HepG2 (cell line): ENCODE measurements at regions not wholly inside any gene's neighbourhood (a gene's known extent, or its start where the extent isn't known, plus 50 kb on each side); places are given as distances from the start of the nearest gene placed in this dataset.

Experiments
- ATAC-seq: fragments of 200-7000 bp; cut with Tn5 transposase; 3 replicates; pipeline ENCODE4 v1.9.1; 2020; ENCODE audit warnings: mild to moderate bottlenecking, moderate library complexity
- BruUV-seq: library from RNA; stranded (reverse); fragments of 400-500 nt; replicated peaks from 2 replicates; lab custom pipeline; 2021; lab: Mats Ljungman, UMichigan
- CTCF ChIA-PET: fragments of 300-600 bp; formaldehyde crosslinking; extraction: SDS; loops from one replicate; lab custom pipeline; 2021; ENCODE audit warnings: low total read pairs, inconsistent platforms, low intra/inter-chr PET ratio; lab: Yijun Ruan, JAX
- POLR2A ChIA-PET: fragments of 350-600 bp; sonication (Branson Sonifier 250); formaldehyde crosslinking; loops from one replicate; lab custom pipeline; 2020; ENCODE audit warnings: antibody characterized with exemption, inconsistent platforms; lab: Yijun Ruan, JAX
- DNase-seq: peaks from one replicate; pipeline ENCODE4 v3.0.0-alpha.2; 2015; ENCODE audit warnings: low spot score
- FAIRE-seq: peaks from 3 replicates; lab custom pipeline; 2011; peaks lifted over from hg19 to GRCh38; lab: Jason Lieb, UNC
- H2AFZ ChIP-seq: one replicate; pipeline ENCODE4 v1.6.1; 2011; ENCODE audit warnings: low read length, inconsistent platforms
- H3K27ac ChIP-seq: fragments of 300-600 bp; 3 replicates; pipeline ENCODE4 v1.8.0; 2011; ENCODE audit warnings: mixed run types, mild to moderate bottlenecking, mixed read lengths, low read length, inconsistent platforms; ENCODE audit not compliant: insufficient read depth; ENCODE audit errors: extremely low read length
- H3K27me3 ChIP-seq, 2 experiments: fragments of 200-600 bp in 1 of 2; 2 replicates in 1 of 2; 3 replicates in 1 of 2; pipeline versions ENCODE4 v1.6.0 to v1.8.0; 2011; ENCODE audit warnings: low read length in 2 of 2, mild to moderate bottlenecking in 2 of 2, moderate library complexity in 2 of 2, inconsistent platforms in 1 of 2; ENCODE audit not compliant: insufficient read depth in 2 of 2, control insufficient read depth in 1 of 2
- H3K36me3 ChIP-seq, 2 experiments: fragments of 200-600 bp in 1 of 2; replicated peaks in 1 of 2; 2 replicates in 1 of 2; 3 replicates in 1 of 2; pipeline versions ENCODE4 v1.5.1 to v1.8.0; 2011; ENCODE audit warnings: low read length in 2 of 2, inconsistent platforms in 1 of 2; ENCODE audit not compliant: insufficient read depth in 2 of 2, control insufficient read depth in 1 of 2
- H3K4me1 ChIP-seq: 2 replicates; pipeline ENCODE4 v1.5.1; 2012; ENCODE audit warnings: low read length, inconsistent platforms; ENCODE audit not compliant: insufficient read depth
- H3K4me2 ChIP-seq: 2 replicates; pipeline ENCODE4 v1.6.0; 2011; ENCODE audit warnings: low read depth, low read length, inconsistent platforms
- H3K4me3 ChIP-seq, 3 experiments: fragments of 200-600 bp in 1 of 3; sonication (generic), shearing (Covaris generic) in 1 of 3; replicated peaks in 1 of 3; 2 replicates each; pipeline ENCODE4 v1.5.1; 2011 to 2016; ENCODE audit warnings: low read length in 3 of 3, inconsistent platforms in 2 of 3, low read depth in 2 of 3, mild to moderate bottlenecking in 2 of 3, control low read depth in 1 of 3, mixed read lengths in 1 of 3; ENCODE audit not compliant: insufficient read depth in 1 of 3
- H3K79me2 ChIP-seq: one replicate; pipeline ENCODE4 v1.6.1; 2011; ENCODE audit warnings: low read length, inconsistent platforms; ENCODE audit not compliant: insufficient read depth
- H3K9ac ChIP-seq: 2 replicates; pipeline ENCODE4 v1.6.0; 2011; ENCODE audit warnings: mild to moderate bottlenecking, low read depth, low read length, inconsistent platforms; ENCODE audit not compliant: insufficient read depth
- H3K9me3 ChIP-seq: 2 replicates; pipeline ENCODE4 v1.5.1; 2012; ENCODE audit warnings: mild to moderate bottlenecking, low read length
- H4K20me1 ChIP-seq: 2 replicates; pipeline ENCODE4 v1.6.0; 2011; ENCODE audit warnings: inconsistent platforms, mild to moderate bottlenecking, low read length, moderate library complexity; ENCODE audit not compliant: insufficient read depth
- ARNTL ChIP-seq: sonication (generic); formaldehyde crosslinking; IDR thresholded peaks from 2 replicates; pipeline ENCODE4 v1.4.0; 2020; ENCODE audit warnings: mild to moderate bottlenecking, missing genetic modification reagents
- EED ChIP-seq: sonication (generic); formaldehyde crosslinking; IDR thresholded peaks from 2 replicates; pipeline ENCODE4 v1.5.0; 2020; ENCODE audit warnings: mild to moderate bottlenecking, missing genetic modification reagents
- FOSL2 ChIP-seq: sonication (generic); formaldehyde crosslinking; IDR thresholded peaks from 2 replicates; pipeline ENCODE4 v1.4.0; 2020; ENCODE audit warnings: missing genetic modification reagents
- JARID2 ChIP-seq: sonication (generic); formaldehyde crosslinking; IDR thresholded peaks from 2 replicates; pipeline ENCODE4 v1.8.1; 2023; ENCODE audit warnings: missing genetic modification reagents, inconsistent platforms; ENCODE audit not compliant: insufficient replicate concordance
- SMAD9 ChIP-seq: sonication (generic); formaldehyde crosslinking; IDR thresholded peaks from 2 replicates; pipeline ENCODE4 v1.5.1; 2020; ENCODE audit warnings: mild to moderate bottlenecking, missing genetic modification reagents
- ZNF317 ChIP-seq: sonication (generic); formaldehyde crosslinking; IDR thresholded peaks from 2 replicates; pipeline ENCODE4 v1.5.0; 2020; ENCODE audit warnings: mild to moderate bottlenecking, missing genetic modification reagents
- ZNF557 ChIP-seq: sonication (generic); formaldehyde crosslinking; IDR thresholded peaks from 2 replicates; pipeline ENCODE4 v1.4.0; 2020; ENCODE audit warnings: missing genetic modification reagents
- WGBS: methylation state at CpG from one replicate; pipeline ENCODE4 v1.1.6; 2017; ENCODE audit warnings: low lambda C conversion rate; 5-methylcytosine and 5-hydroxymethylcytosine counted together
- in situ Hi-C: cut with HindIII; loops from 2 replicates; pipeline ENCODE4 v1.10.0; 2017; ENCODE audit warnings: low pct_unique_long_range_greater_than_20kb; ENCODE audit not compliant: extremely low pct_ligation_motif_present
- intact Hi-C: fragments of 100-400 bp; cut with micrococcal nuclease; formaldehyde crosslinking; loops from one replicate; pipeline ENCODE4 v1.10.0; 2022; ENCODE audit not compliant: unreplicated experiment
- TF ChIP-seq, protein P1 (sequence below): sonication (generic); formaldehyde crosslinking; IDR thresholded peaks from 2 replicates; pipeline ENCODE4 v1.4.0; 2020; ENCODE audit warnings: missing genetic modification reagents
- TF ChIP-seq, protein P2 (sequence below): IDR thresholded peaks from 2 replicates; pipeline ENCODE4 v1.6.1; 2016; ENCODE audit warnings: missing genetic modification reagents, missing compliant biosample characterization

DNA sequence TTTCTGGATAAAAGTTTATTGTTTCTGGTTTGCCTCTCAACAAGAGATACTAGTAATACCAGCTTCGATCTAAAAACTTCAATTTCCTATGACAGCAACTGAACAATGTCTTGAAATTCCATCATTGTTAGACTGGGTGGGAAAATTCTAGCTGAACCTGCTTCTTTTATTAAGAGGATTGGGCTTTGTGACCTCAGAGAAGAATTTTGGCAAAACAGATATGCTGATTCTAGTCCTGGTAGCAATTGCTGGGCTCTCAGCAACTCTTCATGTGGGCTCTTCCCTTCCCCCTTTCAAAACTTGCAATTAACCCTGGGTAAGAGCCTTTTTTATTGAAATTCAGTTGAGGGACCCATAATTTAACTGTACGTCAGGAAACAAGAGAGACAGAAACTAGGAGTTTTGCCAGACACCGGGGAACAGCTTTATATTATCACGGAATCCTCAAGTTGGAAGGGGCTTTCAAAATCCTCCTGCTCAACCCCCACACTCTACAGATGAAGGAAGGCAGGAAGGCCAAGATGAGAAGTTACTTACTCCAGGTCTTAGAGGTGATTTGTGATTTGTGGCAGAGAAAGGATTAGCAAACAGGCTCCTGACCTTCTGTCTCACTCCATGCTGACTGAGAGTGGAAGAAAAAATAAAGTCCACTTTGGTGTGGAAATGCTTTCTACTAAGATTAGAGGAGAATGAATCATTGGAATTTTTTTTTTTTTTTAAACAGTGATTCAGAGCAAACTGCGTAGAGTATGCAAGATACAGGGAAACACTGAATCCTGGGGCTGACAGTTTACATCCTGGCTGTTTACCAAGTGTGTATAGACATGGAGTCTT, 239.0 kb upstream of the ATP2B1 start:
- no peak for ATAC-seq
- Histone ChIP-seq H3K4me1 (no peaks in the 10 kb centered on the region), H3K79me2 (no peaks in the 10 kb centered on the region), H3K4me3 (no peak overlapping the region), H3K9me3 (no peaks in the 10 kb centered on the region), H2AFZ (no peak overlapping the region), H3K9ac (no peak overlapping the region), H3K4me2 (no peak overlapping the region), H3K27ac (no peak overlapping the region), H3K36me3 (no peaks in the 10 kb centered on the region), H3K27me3 (no peaks in the 10 kb centered on the region), H4K20me1 (no peaks in the 10 kb centered on the region)
- no TSS peak for BruUV-seq
- ChIA-PET CTCF (no interaction called here), POLR2A (no interaction called here)
- no peak for DNase-seq
- 24% methylated on average over 5 of the region's 5 CpGs for WGBS
- no peak for FAIRE-seq
- in situ Hi-C loops (no loop called here), intact Hi-C loops (no loop called here)
- no peak for TF ChIP-seq SMAD9
- no peak for TF ChIP-seq ZNF317 (CRISPR knock-in tag)
- TF ChIP-seq ARNTL (CRISPR knock-in tag), result no peak
- no peak for TF ChIP-seq ZNF557 (CRISPR knock-in tag)
- TF ChIP-seq, protein P1, sequence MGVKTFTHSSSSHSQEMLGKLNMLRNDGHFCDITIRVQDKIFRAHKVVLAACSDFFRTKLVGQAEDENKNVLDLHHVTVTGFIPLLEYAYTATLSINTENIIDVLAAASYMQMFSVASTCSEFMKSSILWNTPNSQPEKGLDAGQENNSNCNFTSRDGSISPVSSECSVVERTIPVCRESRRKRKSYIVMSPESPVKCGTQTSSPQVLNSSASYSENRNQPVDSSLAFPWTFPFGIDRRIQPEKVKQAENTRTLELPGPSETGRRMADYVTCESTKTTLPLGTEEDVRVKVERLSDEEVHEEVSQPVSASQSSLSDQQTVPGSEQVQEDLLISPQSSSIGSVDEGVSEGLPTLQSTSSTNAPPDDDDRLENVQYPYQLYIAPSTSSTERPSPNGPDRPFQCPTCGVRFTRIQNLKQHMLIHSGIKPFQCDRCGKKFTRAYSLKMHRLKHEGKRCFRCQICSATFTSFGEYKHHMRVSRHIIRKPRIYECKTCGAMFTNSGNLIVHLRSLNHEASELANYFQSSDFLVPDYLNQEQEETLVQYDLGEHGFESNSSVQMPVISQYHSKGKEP, result no peak
- TF ChIP-seq EED (CRISPR knock-in tag), result no peak
- TF ChIP-seq, protein P2, sequence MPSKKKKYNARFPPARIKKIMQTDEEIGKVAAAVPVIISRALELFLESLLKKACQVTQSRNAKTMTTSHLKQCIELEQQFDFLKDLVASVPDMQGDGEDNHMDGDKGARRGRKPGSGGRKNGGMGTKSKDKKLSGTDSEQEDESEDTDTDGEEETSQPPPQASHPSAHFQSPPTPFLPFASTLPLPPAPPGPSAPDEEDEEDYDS (CRISPR knock-in tag), result no peak
- no peak for TF ChIP-seq FOSL2 (CRISPR knock-in tag)
- TF ChIP-seq JARID2, result no peak
